GM20000 (cell line): ENCODE measurements at regions not wholly inside any gene's neighbourhood (a gene's known extent, or its start where the extent isn't known, plus 50 kb on each side); places are given as distances from the start of the nearest gene placed in this dataset.
"Not testable (repeated sequence)": the region's sequence is repeated elsewhere in the genome, so short reads cannot be mapped to it uniquely, and the experiment has no call there.

Experiments used
- DNase-seq: peaks from one replicate; pipeline ENCODE4 v3.0.0; 2012; ENCODE audit warnings: low spot score
- TF ChIP-seq, protein P1 (sequence below): IDR thresholded peaks from 2 replicates; pipeline ENCODE4 v1.5.1; 2012; ENCODE audit warnings: mild to moderate bottlenecking, control low read depth; ENCODE audit errors: extremely low read depth, missing control alignments

DNA sequence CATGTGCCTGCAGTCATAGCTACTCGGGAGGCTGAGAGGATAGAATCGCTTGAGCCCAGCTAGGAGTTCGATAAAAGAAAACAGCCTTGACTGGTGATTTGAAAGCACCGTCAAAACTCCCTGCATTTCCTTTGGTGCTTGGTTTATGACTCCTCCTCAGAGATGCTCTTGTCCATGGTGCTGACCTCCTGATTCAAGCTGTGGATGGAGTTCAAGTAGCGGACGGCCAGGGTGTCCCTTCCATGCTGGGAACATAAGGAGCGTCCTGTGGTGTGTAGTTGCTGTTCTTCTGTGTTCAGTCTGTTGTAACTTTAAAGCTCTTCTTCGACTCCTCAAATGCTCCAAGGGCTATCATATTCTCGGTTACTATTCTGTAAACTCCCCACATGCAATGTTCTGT lies 382.5 kb upstream of the KIAA1217 start:
- TF ChIP-seq, protein P1, sequence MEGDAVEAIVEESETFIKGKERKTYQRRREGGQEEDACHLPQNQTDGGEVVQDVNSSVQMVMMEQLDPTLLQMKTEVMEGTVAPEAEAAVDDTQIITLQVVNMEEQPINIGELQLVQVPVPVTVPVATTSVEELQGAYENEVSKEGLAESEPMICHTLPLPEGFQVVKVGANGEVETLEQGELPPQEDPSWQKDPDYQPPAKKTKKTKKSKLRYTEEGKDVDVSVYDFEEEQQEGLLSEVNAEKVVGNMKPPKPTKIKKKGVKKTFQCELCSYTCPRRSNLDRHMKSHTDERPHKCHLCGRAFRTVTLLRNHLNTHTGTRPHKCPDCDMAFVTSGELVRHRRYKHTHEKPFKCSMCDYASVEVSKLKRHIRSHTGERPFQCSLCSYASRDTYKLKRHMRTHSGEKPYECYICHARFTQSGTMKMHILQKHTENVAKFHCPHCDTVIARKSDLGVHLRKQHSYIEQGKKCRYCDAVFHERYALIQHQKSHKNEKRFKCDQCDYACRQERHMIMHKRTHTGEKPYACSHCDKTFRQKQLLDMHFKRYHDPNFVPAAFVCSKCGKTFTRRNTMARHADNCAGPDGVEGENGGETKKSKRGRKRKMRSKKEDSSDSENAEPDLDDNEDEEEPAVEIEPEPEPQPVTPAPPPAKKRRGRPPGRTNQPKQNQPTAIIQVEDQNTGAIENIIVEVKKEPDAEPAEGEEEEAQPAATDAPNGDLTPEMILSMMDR, result no peak
- peak; percentile 12 for DNase-seq

DNA sequence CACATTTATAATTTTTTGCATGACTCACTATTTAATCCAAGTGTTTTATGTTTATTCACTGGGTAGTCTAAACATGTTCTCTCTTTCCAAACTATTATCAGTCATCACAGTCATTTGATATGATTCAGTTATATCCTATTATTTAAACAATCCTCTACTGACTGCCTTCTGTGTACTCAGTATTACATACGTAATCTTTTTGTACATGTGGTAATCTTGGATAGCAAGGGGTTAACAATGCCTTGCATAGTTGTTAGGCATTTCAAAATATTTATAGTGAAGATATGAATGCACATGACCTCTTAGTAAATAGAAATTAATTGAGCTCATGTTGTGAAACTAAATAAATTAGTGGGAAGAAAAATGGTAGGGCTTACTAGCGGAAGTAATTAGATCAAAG lies 379.4 kb upstream of the KIAA1217 start:
- TF ChIP-seq, protein P1, result no peak

DNA sequence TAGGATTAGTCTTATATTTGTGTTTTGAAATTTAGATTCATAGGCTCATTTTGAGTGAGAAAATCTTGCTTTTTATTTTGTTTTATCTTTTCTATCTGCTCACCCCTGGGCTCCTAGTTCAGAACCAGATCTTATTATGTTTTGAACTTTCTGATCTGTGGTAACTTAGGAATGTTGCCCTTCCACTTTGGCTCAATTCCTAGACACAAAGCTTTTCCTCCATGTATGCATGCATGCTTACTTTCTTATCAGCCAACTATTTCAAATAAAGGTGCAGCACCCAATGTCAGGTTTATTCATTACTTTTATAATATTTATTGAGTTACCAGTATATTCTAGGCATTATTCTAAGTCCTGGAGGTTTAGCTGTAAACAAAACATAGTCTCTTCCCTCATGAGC lies 374.8 kb upstream of the KIAA1217 start:
- TF ChIP-seq, protein P1, result no peak
- DNase-seq, result no peak

More for the DNA sequence above, 379.4 kb upstream of the KIAA1217 start:
- DNase-seq, result no peak

DNA sequence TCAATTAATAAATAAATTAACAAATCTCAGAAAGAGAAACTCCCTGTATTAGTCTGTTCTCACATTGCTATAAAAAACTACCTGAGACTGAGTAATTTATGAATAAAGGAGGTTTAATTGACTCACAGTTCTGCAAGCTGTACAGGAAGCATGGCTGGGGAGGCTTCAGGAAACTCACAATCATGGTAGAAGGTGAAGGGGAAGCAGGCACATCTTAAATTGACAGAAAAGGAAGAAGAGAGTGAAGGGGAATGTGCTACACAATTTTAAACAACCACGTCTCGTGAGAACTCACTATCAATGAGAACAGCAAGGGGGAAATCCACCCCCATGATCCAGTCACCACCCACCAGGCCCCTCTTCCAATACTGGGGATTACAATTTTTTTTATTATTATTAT lies 358.3 kb upstream of the KIAA1217 start:
- TF ChIP-seq, protein P1, result no peak
- DNase-seq, result no peak

DNA sequence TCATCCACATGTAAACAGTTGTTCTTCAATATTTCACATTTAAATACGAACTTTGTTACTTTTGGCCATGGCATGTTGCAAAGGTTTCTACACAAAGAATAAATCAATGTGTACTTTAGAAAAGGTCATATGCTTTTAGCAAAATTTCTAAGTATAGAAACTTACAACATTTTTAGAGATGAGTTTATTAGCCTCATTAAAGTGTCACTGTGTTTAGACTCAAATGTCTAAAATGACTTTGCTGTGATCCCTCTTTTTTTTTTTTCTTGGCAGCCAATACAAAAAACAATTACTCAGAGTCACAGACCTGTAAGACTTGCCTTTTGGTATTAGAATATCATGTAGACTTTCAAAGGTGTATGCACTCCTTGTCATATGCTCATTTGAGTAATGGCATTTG lies 349.3 kb upstream of the KIAA1217 start:
- TF ChIP-seq, protein P1, result no peak

DNA sequence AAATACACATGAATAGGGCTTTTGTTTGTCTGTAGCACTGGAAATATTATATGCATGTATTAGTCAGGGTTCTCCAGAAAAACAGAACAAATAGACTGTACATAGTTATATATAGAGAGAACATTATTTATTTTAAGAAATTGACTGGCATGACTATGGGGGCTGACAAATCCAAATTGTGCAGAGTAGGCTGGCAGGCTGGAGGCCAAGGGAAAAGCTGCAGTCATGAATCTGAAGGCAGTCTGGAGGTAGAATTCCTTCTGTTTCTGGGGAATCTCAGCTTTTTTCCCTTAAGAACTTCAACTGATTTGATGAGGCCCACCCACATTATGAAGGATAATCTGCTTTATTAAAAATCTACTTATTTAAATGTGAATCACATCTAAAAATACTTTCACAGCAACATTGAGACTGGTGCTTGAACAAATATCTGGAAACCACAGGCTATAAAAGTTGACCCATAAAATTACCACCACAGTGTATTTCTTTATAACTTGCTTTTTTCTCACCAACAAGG lies 344.2 kb upstream of the KIAA1217 start:
- no peak for DNase-seq
- TF ChIP-seq, protein P1, result no peak

More for the DNA sequence above, 349.3 kb upstream of the KIAA1217 start:
- no peak for DNase-seq

DNA sequence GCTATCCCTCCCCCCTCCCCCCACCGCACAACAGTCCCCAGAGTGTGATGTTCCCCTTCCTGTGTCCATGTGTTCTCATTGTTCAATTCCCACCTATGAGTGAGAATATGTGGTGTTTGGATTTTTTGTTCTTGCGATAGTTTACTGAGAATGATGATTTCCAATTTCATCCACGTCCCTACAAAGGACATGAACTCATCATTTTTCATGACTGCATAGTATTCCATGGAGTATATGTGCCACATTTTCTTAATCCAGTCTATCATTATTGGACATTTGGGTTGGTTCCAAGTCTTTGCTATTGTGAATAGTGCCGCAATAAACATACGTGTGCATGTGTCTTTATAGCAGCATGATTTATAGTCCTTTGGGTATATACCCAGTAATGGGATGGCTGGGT lies 342.0 kb upstream of the KIAA1217 start:
- not testable (repeated sequence) for DNase-seq

DNA sequence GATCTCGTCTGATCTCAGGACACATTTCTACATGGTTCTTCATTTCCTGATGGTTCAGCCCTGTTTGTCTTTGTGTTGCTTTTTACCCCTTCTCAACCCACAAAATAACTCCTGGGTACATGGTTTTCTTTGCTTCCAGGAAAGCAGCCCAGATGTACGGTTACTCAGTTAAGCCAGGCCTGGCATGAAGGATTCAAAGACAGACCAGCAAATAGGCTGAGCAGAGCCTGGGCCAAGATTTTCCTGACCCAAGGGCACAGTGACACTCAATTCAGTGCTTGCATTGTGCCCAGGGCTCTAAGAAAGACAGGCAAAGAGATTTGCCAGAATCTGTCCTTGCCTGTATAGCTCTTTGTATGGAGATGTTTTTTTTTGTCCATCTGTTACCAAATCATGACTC lies 340.8 kb upstream of the KIAA1217 start:
- TF ChIP-seq, protein P1, result no peak
- no peak for DNase-seq
